AG10803 (cell line): ENCODE measurements at regions not wholly inside any gene's neighbourhood (a gene's known extent, or its start where the extent isn't known, plus 50 kb on each side); places are given as distances from the start of the nearest gene placed in this dataset.
A peak's percentile ranks its signal among the peaks of the same experiment; 100 is the strongest.

Experiments used
- DNase-seq: peaks from one replicate; pipeline ENCODE4 v3.0.0; 2010; ENCODE audit warnings: low read depth
- H3K4me3 ChIP-seq: 2 replicates; pipeline ENCODE4 v1.5.1; 2011; ENCODE audit warnings: mild to moderate bottlenecking, low read length, control low read depth
- TF ChIP-seq, protein P1 (sequence below): conservative IDR thresholded peaks from 2 replicates; pipeline ENCODE4 v1.5.1; 2011; ENCODE audit warnings: mild to moderate bottlenecking, low read length, control low read depth, inconsistent platforms

DNA sequence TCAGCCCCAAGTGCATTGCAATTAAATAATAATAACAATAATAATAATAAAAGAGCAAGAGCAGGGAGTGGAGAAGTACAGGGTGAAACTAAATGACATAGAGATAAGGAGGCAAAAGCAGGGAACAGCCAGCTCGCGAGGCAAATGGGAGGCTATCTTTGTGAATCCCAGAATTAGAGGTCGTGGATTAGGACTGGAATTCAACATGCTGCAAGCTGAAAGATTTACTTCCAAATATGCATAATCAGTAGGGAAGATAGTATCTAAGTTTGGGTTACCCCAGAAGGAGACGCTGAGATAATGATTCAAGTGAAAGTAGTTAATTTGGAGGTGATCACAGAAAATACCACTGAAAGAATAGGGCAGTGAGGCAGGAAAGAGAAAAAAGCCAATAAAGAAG lies 119.4 kb upstream of the UBE2E2 start:
- no peak for DNase-seq
- TF ChIP-seq, protein P1, sequence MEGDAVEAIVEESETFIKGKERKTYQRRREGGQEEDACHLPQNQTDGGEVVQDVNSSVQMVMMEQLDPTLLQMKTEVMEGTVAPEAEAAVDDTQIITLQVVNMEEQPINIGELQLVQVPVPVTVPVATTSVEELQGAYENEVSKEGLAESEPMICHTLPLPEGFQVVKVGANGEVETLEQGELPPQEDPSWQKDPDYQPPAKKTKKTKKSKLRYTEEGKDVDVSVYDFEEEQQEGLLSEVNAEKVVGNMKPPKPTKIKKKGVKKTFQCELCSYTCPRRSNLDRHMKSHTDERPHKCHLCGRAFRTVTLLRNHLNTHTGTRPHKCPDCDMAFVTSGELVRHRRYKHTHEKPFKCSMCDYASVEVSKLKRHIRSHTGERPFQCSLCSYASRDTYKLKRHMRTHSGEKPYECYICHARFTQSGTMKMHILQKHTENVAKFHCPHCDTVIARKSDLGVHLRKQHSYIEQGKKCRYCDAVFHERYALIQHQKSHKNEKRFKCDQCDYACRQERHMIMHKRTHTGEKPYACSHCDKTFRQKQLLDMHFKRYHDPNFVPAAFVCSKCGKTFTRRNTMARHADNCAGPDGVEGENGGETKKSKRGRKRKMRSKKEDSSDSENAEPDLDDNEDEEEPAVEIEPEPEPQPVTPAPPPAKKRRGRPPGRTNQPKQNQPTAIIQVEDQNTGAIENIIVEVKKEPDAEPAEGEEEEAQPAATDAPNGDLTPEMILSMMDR = no peak
- H3K4me3 ChIP-seq = no peak overlapping the region

DNA sequence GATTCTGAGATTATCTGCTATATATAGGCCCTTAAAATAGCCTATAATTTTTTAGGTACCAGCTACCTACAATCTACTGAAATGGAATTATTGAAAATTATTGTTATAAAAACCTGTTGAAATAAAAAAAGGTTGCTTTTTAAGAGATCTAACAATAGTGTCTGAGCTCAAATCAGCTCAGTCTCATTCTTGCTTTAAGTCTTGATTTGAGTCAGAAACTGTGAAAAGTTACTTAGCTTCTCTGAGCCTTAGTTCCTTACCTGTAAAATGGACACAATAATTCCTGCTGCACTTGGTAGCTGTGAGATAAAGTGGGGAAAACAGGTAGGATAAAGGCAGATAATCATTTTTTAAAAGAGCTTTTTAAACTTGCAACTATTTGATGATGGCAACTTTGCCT lies 118.8 kb upstream of the UBE2E2 start:
- TF ChIP-seq, protein P1 = no peak
- DNase-seq = no peak
- no peak overlapping the region for H3K4me3 ChIP-seq

DNA sequence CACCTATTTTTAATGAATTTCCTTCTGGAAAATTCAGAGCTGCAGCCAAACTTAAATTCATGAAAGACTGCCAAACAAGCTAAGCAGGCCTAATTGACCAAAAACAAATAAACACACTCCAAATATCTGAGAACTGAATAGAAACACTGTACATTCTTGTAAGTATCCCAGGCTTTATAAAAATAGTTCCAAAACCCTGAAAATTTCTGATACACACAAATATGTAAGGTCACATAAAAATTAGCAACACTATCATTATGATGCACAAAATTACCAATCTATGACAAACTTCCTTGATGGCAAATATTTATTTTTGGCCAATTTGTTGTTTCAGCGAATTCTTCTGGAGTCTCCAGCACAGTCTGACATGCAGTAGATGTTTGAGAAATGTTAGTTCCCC lies 117.9 kb upstream of the UBE2E2 start:
- TF ChIP-seq, protein P1 = no peak
- H3K4me3 ChIP-seq = no peak overlapping the region
- no peak for DNase-seq

DNA sequence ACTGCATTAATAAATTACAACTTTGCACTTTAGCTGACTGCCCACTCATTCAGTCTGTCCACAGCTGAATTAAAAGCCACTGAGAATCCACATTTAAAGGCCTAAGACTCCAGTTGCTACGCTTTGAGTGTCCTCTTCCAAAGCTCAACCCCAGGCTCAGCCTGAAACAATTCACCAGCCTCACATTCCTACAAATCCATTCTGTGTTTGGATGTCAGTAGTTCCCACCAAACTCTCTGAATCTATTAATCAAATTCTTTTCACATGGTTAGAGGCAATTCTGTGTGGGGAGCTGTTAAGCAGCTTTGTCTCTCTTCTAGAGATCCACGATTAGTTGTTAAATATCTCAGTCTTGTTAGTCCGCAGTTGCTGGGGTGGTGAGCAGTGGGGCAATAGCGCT lies 116.8 kb upstream of the UBE2E2 start:
- no peak overlapping the region for H3K4me3 ChIP-seq
- DNase-seq = peak; percentile 3
- TF ChIP-seq, protein P1 = no peak

DNA sequence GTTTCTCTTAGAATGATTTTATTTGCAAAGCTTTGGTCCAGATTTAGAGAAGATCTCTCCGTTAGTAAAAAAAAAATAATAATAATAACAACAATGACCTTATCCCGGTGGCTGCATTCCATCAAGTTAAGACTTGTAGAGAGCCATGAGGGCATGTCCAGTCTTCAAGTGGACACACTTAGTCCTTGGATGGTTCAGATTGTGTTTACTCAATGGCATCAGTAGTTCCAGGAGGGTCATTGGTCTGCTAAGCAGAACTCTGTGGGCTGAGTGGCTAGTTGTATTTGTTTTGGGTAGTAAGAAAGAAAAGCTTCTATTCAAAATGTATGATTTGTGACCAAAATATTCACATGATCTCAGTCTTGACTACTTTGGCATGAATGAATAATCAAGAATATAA lies 116.3 kb upstream of the UBE2E2 start:
- no peak overlapping the region for H3K4me3 ChIP-seq
- TF ChIP-seq, protein P1 = no peak
- no peak for DNase-seq

DNA sequence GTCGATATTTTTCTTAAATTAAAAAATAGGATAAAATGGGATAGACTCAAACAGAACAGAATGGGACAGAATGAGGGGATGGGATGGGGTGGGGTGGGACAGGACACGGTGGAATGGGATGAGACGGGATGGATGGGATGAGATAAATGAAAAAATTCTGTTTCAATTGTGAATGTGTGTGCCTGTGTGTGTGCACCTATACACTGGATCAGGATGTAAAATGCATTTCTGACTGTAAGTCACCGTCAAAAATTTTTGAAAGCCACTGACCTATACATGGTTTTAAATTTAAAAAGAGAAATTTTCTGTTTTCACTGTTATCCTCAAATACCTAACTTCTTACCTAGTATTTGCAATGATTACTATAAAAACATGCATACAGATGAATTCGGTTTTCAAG lies 108.7 kb upstream of the UBE2E2 start:
- H3K4me3 ChIP-seq = no peak overlapping the region
- TF ChIP-seq, protein P1 = no peak
- DNase-seq = no peak

DNA sequence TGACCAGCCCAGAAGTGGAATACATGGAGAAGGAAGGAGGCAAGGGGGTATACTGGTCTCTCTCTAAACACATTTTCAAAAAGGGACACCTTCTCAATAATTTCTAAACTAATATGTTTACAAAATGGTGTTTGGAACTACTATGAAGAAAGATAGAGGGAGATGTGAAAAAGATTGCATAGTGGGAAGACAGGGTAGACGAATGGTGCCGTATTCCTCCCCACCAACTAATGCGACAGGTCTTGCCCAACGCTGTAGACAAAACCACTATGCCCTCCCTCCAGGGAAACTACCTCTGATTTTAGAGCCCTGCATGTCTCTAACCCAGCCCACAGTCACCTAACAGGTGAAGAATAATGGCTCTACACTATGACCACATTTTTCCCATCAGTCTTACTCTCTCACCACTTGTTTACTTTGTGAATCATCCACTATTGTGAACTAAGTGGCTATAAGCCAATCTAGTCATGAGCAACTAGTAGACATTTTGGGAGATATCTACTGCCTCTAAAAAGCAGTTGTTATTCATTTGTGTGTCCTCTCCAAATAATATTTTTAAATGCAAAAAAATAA lies 108.2 kb upstream of the UBE2E2 start:
- TF ChIP-seq, protein P1 = no peak
- DNase-seq = peak; percentile 13
- no peak overlapping the region for H3K4me3 ChIP-seq
